Limb (tissue), 2 donors: ENCODE measurements at regions not wholly inside any gene's neighbourhood (a gene's known extent, or its start where the extent isn't known, plus 50 kb on each side); places are given as distances from the start of the nearest gene placed in this dataset.

ENCODE experiments used
- DNase-seq, 2 donors: peaks; one replicate each; pipeline ENCODE4 v3.0.0-alpha.2; 2016; ENCODE audit errors: extremely low spot score in 2 of 2

DNA sequence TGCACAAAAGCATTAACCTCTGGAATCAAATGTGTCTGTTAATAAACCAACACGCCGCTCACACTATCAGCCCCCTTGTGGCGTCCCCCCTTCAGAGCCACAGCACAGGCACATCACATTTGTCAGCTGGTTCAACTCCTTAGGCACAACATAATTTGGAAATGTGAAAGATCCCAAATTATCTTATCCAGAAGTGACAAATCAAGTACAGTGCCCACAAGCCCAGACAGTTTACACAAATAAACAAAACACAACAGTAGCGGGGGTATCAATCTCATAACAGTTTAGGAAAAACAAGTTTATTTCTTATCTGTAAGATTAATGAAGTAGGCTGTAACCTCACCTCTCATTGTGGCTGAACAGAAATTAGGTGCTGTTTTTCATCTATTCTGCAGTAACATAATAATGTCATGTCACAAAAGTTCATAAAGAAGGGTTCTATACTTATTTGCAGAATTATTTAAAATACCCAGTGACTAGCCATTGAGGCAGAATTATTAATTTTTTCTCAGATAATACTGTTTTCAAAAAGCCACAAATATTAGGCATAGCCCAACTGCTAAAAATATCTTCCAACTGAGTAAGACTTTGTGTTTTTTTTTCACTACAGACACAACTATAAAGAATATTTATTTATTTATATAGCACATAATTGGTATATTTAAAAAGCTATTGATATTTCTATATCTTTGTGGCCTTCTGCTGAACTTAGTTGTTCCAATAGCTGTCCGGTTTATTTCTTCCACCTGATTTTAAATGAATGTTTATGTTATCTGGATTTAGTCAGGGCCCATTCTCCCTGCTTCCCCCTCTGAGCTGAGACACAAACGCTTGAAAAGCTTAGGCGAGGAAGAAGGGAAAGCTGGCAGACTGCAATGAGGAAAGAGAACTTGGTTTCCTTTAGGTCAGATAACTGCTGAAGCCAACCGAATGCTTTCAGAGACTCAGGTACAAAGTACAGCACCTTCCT lies 214.7 kb downstream of the QDPR start:
- DNase-seq, result no peak

DNA sequence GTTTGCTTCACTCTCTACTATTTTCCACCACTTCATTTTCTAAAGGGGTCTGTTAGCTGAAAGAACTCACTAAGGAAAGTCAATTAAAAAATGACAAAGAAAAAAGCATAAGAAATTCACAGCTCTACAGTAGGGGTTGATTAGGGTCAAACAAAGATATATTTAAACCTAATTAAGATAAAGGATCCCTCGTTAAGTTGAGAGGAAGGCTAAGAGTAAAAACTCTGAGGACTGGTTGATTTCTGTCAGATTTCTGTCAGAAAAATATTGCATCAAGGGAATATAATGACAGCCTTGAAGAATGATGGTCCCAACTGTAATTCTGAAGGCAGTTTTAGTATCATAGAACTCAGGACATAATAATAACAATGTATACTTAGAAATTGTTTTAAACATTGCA lies 218.0 kb downstream of the QDPR start:
- DNase-seq, result no peak

DNA sequence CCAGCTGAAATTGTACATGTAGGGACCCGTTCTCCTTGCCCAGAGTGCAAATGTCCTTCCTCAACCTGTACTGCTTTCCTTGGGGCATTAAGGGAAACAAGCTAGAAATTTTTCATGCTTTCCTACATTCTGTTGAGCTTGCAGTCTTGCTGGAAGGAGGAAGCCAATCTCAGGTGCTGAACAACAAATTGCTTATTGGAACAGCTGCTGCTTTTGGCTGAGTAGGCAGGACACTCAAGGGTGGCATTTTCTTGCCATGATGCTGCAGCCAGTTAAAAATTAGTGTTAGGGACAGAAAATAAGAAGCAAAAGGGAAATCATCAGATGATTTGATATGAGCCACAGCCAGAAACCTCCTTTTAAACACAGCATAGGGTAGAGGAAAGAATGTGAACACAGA lies 223.7 kb downstream of the QDPR start:
- no peak for DNase-seq

- no peak for DNase-seq
Observed at GRCh38 chr4:17286752-17287460, 225.0 kb downstream of the QDPR start.

DNA sequence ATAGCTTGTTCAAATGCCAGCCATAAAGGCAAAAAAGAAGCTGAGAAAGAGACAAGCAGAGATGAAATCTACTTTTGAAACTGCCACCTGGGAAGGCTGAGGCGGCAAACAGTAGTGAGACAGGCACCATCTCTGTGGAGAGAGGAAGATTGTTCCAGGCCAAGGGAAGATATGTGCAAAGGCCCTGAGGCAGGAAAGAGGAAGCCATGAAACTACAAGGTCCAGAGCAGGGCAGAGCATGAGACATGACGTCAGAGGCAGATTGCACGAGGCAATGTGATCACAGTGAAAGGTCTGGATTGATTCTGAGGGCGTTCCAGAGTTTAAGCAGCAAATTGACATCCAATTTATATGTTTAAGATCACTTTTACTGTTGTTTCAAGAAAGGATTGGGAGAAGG lies 226.1 kb downstream of the QDPR start:
- DNase-seq, result no peak

DNA sequence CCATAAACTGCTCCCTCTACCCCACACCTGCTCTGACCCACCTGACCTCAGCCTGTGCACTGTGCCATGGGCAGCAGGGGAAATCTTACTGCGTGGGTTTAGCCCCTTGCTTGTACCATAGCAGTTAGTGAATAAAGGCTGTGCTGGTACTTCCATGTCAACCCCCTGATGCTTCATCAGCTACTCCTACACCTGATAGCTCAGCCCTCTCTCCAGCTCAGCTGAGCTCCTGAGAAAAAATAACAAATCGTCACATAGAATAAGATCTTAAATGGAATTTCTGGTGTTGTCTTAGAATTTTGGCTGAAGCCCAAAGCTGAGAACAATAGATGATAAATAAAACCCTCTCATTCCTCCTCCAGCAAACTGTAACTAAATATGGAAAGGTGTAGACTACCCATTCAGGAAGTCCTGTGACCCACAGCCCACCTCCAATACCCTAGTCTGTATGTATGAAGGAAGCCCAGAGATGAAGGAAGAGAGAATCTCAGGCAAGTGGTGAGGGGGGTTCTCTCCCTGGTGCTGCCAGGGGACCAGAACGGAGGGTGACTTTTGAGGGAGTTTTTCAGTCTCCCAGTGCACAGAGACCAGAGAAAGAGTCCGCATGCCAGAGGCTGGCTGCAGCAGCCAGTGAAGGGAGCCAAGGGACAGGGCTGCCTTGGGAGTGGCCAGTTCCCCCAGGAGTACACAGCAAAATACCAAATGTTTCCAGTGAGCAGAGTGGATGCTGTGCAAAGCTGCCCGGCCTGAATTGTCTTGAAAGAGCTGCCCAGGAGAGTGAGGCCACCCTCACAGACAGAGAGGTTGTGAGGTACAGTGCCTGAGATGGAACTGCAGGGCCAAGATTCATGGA lies 227.3 kb downstream of the QDPR start:
- DNase-seq, result no peak

DNA sequence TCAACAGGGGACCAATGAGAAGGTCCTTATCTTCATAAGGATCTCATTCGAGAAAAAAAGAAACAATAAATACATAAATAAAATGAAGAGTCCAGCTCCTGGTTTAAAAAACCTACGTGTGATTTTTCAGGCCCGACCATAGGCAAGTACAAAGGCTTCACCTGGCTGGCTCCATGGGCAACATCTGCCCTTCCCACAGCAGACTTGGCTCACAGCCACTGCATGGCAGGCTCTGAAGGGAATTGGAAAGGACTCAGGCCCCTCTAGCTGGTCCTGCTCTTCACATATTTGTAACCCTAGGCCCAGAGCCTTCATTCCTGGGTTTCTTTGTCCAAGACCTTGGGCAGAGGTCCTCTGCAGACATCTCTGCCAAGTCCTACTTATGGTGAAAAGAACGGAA lies 228.1 kb downstream of the QDPR start:
- no peak for DNase-seq

GRCh38 chr4:17283251-17283650 lies 228.6 kb downstream of the QDPR start:
- DNase-seq, result no peak

DNA sequence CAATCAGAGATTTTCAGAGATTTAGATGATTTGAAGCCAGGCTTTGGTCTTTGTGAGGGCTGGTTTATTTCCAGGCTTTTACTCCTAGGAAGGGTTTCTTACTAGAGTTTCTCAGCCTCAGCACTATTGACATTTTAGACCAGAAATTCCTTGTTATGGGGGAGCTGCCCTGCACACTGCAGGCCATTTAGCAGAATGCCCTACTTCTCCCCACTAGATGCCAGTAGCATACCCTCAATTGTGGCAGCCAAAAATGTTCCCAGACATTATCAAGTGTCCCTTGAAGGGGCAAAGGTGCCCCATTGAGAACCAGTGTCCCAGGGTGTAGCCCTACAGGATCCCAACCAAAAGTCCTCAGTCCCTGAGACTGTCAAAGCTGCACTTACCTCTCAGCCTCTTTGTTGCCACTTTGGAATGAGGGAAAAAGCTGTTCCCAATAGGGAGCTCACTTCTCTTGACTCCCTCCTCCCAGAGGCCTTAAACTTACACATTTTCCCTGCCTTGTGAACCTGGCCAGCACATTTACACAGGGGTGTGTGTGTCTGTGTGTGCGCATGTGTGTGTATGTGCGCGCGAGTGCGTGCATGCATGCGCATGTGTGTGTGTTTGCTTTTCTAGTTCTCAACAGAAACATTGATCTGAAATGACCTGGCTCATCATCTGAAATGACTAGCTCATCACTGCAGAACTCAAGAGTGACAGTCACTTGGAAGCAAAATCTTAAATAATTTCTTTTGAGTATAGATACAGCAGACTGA lies 231.4 kb downstream of the QDPR start:
- no peak for DNase-seq

GRCh38 chr4:17276776-17277175 lies 235.1 kb downstream of the QDPR start:
- no peak for DNase-seq

GRCh38 chr4:17275836-17276235 lies 236.1 kb downstream of the QDPR start:
- no peak for DNase-seq

DNA sequence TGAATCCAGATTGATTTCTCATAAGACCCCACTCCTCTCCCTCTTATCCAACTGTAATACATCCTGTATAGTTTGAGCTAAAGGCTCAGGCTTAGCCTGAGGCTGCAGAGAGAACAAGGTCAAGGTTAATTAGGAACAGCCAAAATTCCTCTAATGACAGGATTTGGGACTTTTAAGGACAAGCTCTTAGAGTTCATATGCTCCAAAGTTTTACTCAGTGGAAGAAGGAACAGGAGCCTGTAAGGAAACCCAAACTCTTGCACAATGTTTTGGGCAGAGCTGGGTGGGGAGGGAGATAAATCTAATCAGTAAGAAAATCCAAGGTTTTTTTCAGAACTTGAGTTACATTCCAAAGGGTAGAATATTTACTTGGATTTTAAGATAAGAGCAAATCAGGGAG lies 238.8 kb downstream of the QDPR start:
- no peak for DNase-seq

DNA sequence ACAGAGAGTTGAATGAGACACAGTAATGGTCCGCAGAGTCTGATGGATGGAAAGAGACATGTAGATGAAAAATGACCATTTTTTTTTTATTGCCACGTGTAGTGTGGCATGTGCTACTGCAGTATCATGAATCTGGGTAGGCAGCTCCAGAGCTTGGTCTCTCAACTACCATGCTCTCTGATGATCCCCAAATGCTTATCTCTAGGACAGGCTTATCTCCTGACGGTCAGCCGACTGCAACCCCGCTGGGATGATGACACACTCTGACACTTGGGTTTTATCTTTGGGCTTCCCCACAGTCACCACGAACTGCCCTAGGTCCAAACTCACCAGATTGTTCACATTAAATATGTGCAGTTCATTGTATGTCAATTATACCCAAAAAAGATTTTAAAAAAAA lies 239.7 kb downstream of the QDPR start:
- no peak for DNase-seq

DNA sequence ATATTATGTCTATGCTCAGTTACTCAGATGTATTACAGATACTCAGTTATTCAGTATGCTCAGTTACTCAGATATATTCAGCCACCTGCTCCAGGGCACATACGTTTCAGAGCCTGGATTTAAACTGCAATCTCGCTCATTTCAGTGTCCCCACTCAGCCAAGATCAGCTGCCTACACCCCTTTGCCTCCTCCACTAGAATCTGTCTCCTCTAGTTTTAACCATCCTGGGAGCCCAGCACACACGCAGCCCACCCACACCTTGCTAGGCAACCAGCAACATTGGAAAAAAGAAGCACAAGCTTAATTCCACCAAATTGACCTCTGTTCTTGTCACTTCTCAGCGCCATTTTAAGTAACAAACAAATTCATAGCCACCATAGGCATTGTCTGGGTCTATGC lies 246.2 kb downstream of the QDPR start:
- no peak for DNase-seq

DNA sequence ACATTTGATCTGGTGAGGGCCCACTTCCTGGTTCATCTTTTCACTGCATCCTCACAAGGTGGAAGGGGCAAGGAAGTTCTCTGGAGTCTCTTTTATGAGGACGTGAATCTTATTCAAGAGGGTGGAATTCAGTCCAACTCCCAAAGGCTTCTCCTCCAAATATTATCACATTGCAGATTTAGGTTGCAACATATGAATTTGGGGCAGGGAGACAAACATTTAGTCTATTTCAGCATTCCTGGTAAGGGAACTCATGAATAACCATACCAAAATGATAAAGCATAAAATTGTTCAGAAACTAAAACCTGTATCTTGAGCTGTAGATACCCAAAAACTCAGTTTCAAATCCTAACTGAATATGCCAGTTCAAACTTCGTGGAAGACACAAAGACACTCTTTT lies 246.8 kb downstream of the QDPR start:
- no peak for DNase-seq

DNA sequence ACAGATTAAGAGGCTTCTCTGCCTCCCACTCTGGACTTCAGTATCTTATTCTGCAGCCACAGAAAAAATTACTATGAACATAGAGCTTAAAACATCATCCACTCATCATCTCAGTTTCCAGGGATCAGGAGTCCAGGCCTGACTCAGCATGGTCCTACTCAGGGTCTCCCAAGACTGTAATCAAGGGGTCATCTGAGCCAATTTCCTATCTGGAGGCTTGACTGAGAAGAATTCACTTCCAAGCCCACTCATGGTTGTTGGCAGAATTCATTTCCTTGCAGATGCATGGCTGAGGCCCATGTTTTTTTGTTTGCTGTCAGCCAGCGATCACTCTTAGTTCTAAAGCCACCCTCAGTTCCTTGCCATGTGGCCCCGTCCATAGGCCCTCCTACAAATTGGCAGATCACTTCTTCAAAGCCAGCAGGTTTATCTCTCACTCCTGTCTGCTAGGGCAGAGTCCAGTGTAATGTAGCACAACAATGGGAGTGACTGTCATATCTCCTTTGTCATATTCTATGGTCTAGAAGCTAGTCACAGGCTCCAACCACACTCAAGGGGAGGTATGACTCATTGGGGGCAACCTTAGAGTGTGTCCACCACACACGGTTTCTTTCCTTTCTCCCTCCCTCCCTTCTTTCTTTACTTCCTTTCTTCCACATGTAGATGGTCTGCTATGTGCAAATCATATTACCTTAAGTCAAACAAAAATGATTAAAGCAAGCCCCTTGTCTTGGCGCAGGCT lies 251.6 kb downstream of the QDPR start:
- DNase-seq, result no peak

GRCh38 chr4:17258106-17258505 lies 253.8 kb downstream of the QDPR start:
- DNase-seq, result no peak

DNA sequence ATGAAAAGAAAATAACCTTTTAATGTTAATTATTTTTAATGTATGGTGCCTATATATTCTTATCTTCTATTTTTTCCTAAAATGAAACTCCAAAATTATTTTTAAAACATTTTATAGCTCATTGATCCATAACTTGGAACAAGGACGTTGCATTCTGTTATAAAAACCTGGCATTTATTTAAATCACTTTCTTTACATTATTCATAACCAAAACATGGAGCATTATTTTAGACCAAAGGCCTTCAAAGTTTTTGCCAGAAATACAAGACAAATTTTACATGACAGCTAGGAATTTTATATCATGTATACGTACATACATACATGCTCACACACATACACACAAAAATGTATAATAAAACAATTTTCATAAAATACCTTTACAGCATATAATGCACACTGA lies 259.8 kb downstream of the QDPR start:
- DNase-seq, result no peak

DNA sequence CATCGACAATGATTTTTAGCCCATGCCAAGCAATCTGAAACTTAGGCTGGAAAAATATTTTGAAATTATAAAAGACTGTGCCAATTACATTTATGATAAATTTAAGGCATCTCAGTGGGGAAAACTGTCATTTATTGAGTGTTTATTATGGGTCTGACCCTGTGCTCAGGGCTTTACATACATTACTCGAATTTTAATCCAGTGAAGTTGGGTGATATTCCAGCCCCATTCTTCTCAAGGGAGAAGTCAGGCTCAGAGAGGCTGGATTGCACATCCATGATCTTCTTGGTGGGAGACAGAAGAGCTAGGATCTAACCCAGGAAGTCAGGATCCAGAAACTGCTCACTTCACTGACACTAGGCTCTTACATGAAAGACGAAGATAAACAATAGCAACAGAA lies 260.8 kb downstream of the QDPR start:
- DNase-seq, result no peak

DNA sequence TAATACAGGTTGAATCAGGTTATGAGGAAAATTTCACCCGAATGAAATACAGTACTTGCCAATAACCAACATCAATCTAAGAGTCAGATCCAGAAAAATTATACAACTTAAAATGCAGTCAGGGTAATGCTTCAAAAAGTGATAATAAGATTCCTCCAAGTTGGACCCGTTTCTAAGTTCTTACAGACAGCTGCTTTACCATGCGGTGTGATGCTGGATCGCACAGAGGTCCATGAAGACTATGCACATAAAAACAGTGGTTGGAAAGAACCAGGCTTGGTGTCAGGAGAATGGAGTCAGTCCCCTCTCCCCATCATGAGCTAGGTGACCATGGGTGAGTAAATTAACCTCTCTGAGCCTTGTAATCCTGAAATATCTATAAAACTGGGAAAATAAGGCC lies 261.3 kb downstream of the QDPR start:
- DNase-seq, result no peak
